Fibroblast of peridontal ligament (primary cell): ENCODE measurements at regions not wholly inside any gene's neighbourhood (a gene's known extent, or its start where the extent isn't known, plus 50 kb on each side); places are given as distances from the start of the nearest gene placed in this dataset.
"Not testable (repeated sequence)": the region's sequence is repeated elsewhere in the genome, so short reads cannot be mapped to it uniquely, and the experiment has no call there.

Experiments
- DNase-seq: peaks from one replicate; pipeline ENCODE4 v3.0.0-alpha.2; 2010; ENCODE audit errors: extremely low read depth

DNA sequence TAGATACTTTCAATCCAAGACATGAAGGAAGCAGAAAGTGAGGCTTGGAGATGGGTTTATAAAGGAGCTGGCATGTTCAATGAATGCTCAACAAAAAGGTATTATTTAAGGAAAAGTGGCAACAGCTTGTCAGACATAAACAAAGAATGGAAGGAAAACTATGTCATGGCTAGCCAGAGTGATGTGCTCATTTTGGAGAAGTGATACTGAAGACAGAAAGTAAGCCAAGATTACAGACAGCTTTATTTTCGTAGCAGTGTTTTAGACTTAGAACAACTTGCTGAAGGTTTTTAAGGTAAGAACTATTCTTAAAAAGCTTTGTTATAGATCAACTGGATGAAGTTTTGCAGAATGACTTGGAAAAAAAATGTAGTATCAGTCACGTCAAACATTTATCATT is 160.5 kb upstream of the FERD3L start:
- no peak for DNase-seq

DNA sequence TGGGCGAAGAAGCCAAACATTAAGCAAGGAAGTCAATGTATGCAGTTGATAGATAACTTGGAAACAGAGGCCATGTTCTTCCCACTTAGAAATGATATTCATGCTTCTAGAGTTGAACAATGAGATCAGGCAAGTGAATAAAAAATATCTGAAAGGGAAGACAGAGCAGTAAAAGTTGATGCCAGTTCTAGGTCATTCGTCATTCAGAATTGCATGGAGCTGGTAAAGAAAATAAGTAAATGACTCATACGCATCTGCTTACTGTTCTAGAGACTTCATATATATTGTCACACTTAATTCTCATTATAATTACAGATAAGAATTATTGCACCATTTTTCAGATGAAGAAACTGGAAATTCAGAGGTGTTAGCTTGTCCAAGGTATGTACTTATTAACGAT is 158.9 kb upstream of the FERD3L start:
- DNase-seq = no peak

DNA sequence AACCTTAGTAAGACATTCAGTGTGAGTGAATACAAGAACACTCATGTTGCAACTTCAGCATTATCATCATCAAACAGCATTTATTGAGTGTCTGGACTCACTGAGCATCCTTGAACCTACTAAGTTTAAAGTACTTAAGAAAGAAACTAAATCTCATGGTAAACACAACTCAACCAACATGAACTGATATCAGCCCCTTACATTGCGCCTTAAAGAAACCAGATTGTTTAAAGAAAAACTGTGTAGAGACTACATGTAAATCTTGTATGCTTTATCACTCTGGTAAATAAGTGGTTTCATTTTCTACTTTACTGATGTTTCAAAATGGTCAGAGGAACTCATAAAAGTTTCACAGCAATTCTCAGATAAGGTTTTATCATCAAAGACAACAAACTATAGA is 157.5 kb upstream of the FERD3L start:
- DNase-seq = no peak

DNA sequence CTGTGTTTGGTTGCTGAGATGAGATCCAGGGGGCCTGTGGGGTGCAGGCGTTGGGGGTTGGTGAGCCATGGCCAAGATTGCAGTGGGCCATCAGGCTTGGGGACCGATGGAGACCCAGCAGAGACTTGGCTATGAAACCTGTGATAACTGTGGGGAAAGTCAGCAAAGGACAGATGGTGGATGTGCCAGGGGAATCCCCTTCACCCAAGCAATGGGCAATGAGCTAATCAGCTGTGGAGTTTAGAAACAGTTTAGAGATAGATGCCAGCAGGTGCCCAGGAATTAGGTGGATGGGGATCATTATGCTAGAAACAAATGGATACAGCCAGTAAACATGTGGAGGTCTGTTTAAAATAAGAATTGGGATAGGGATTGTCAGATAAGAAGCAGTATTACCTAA is 151.4 kb upstream of the FERD3L start:
- no peak for DNase-seq

DNA sequence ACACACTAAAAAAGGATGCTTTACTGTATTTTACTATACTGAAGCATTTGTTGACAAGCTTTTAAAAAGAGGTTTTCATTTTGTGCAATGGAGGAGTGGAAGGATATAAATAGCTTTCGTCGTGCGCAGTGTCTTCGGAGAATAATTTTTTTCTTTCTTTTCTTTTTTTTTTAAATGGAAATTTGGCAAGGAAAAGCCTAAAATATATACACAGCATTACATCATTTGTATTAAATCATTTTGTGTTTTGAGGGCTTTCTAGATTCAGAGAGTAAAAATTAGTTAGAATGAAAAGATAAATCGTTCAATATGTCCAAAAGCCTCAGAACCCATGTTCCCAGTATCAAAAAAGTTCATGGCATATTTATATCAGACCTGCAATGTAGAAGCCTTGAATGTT is 150.2 kb upstream of the FERD3L start:
- DNase-seq = peak; percentile 45

DNA sequence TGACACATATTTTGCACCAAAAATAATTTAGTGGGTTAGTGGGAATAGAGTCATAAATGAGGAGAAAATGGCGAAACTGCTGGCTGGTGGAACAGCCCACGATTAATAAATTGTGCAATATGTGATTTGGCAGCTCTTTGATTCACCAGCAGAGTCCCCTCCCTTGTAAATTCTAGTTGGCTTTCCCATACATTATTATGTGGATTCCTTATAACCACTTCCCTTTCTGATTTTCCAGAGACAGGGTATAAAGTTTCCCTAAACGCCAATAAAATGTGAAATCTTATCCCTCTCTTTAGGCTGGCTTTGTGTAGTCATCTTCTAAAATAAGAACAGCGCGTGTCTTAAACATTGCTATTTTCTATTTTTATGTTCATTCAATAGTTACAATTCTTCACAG is 149.4 kb upstream of the FERD3L start:
- peak; percentile 86 for DNase-seq

DNA sequence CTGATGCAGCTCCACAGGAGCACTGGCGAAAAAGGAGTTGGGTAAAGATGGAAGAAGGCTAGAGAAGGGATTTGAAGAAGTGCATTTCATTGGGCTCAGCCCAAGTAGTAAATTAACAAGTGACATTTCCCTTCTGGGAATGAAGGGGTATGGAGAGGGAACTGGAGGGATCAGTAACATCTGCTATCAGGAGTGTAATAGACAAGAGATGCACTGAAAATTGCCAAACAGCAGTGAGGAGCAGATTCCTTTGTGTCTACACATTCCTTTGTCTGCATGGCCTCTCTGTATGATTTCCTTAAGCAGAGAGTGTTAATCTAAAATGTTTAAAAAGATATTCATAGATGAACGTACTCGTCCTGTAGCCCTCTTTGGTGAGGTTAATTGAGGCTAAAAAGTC is 148.2 kb upstream of the FERD3L start:
- DNase-seq = no peak

DNA sequence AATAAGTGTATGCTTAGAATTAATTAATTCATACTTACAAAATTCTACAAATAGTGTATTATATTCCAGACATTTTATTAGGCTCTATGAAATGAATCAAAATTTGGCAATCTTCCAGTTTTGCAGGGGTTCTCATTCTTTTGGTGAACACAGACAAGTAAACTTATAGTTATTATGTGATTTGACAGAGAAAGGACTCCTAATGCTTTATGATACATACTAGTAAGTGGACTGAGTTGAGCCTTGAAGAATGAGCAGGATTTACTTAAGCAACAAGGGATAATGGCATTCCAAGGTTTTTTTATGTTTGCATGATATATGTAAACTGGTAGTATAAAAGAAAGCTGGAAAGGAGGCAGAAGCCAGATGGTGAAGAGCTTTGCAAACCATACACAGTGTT is 145.7 kb upstream of the FERD3L start:
- DNase-seq = no peak

DNA sequence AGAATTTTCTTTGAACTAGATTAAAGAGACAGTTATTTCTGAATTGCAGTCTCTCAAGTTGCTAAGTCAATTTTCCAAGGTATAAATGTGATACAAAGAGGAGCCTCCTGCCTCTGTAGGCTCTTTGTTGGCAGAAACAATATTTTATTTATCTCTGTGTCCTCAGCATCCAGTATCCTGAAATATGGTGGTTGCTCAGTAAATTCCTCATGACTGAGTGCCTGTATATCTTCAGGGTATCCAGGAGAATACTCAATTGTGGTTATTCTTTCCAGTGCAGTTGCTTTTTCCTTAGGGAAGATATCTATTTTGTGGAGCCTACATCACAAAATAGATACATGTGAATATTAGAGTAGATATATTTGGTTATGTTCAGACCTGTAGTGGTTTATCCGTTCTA is 144.8 kb upstream of the FERD3L start:
- DNase-seq = no peak

DNA sequence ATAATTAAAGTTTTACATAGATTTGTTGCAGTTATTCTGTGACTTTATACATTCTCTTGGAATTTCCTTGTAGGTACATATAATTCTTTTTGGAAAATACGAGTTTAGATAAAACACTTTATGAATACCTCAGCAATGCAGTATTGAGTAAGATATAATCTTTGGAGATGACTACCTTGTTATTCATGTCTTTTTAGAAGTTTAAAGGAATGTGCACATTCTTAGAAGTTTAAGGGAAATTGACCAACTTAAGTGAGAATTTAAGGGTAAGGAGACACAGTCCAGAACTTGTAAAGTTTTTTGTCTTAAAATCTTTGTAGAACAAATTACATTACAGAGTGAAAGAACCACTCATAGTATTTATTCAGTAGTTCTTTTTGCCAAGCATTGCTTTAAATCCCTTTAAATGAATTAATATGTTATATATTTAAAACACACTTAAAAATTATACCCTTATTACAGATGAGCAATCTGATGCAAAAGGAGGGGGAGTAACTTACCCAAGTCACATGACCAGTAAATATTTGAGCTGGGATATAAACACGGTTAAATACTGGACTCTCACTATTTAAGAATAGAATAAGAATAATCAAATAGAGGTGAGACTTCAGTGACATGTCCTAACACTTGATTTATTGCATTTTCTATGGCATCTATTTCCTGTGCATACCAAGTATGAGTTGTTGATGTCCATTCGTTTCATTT is 139.5 kb upstream of the FERD3L start:
- peak; percentile 40 for DNase-seq

DNA sequence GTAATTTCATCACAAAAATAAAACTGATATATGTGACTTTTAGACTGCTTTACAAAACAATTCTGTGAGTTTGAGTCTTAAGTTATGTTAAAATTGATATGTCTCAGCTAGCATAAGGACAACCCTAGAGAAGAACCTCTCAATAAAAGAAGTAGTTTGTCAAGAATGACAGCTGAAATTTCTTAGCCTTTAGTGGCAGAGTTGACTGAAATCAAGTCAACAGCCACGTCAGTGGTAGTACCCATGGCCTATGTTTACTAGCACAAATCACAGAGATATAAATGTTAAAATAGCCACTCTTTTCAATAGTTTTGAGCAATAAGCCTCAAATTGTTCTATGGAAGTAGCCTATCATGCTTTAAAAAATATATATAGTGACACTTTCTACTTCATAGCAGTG is 138.9 kb upstream of the FERD3L start:
- DNase-seq = peak; percentile 8

DNA sequence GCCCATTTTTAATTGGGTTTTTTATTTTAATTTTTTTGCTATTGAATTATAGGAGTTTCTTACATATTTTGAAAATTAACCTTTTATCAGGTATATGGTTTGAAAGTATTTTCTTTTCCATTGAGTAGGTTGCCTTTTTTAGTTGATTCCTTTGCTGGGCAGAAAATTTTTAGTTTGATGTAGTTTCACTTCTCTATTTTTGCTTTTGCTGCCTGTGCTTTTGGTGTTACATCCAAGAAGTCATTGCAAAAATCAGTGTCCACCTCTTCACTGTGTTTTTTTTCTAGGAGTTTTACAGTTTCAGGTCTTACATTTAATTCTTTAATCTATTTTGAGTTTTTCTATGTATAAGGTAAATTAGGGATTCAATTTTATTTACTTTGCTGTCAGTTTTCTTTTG is 129.8 kb upstream of the FERD3L start:
- DNase-seq = no peak

DNA sequence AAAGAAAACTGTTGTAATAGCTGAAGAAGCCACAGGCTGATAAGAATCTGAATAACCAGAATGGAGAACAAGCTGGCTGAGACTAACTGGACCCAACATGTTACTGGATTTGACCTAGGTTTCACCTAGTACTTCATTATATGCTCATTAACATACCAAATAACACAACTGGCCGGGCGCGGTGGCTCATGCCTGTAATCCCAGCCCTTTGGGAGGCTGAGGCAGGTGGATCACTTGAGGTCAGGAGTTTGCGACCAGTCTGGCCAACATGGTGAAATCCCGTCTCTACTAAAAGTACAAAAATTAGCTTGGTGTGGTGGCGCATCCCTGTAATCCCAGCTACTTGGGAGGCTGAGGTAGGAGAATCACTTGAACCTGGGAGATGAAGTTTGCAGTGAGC is 127.1 kb upstream of the FERD3L start:
- not testable (repeated sequence) for DNase-seq

DNA sequence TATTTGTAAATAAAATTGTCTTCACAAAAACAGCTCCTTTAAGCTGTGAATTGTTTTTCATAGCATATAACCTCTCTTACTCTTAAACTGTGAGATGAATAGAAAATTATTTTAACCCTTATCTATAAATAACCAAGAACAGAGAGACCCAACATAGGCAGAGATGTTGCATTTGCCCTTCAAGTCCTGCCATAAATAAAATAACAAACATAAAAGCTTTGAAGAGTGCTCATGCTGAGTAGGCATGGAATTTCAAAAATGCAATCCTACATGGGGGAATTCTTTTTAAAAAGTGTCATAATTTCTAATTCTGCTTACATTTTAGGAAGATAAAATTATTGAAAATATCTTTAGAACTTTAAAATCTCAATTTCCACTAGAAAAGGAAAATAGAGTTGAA is 124.1 kb upstream of the FERD3L start:
- DNase-seq = no peak

DNA sequence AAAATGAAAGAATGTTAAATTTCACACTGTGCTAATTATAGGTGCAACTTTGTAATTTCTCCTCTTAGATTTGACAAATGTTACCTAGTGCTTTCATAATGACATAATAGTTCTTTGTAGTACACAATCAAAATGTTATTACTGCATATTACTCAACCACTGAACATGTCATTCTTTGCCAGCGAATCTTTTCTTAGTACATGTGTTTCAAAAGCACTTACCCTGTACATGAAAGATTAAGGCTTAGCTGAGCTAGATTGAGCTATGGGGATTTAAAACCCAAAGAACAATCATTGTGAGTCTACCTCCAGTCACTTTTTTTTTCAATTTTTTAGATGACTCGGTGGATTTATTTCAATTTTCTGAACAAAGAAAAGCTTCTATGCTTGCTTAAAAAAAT is 123.5 kb upstream of the FERD3L start:
- DNase-seq = peak; percentile 80

DNA sequence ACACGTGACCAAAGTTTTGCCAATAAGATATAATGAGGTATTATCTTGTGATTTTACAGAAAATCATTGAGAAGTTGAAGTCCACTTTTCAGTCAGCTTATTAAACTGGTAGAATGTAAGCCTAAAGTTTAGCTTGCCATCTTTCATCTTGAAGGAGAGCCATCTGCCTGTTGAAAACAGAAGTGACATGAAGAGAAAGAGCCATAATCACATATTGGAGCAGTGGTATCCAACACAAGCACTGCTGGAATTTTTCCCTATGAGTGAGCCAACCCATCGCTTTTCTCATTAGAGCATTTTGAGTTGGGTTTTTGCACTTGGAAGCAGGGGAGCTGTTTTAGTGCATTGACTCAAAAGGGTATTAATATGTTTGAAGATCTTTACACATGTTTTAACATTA is 117.6 kb upstream of the FERD3L start:
- peak; percentile 19 for DNase-seq

DNA sequence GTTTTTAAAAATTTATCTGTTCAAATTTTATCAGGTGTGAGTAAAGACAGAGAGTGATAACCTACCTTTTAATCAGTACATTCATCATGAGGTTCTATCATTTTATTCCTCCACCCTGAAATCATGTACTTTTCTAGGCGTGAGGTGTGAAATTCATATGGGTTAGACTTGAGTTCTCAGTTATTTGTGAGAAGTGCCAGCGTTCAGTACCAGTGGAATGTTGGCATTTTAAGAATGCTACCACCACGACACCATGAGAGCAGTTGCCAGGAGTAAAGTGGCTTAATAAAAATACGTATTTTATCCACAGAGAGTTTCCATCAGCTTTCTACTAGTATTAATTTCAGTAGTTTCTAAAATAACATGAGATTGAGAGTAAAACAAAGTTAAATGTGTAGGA is 104.1 kb upstream of the FERD3L start:
- DNase-seq = peak; percentile 22

DNA sequence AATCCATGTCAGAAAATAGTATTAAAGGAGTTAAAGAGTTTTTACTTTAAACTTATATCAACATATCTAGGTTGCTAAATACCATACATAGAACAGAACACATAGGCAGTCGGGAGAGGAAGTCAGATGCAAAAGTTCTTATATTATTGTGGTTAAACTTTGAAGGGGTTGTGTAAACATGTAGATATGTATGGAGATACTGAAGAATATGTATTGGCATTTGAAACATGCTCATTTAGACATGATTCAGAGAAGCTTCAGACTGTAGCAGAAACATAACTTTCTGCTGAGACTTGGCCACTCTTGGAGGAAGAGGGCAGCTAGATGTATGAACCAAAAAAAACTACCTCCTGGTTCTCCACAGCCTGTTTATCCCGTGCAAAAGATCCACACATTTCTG is 103.5 kb upstream of the FERD3L start:
- DNase-seq = peak; percentile 42

DNA sequence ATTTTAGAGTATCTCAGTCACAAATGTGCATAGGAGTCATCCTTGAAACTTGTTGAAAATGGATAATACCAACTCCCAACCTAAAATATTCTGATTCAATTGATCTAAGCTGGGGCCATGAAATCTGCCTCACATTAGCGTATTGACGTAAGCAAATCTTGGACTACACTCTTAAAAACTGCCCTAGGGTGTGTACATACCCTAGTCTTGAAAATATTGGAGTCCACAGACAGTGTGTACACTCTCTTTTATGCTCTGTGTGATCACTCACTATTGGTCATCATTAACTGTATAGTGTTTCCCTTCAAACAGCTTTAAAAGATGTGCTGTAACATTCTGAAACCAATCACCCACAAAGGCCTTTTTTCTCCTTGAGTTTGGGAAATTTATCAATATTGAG is 102.9 kb upstream of the FERD3L start:
- DNase-seq = no peak

DNA sequence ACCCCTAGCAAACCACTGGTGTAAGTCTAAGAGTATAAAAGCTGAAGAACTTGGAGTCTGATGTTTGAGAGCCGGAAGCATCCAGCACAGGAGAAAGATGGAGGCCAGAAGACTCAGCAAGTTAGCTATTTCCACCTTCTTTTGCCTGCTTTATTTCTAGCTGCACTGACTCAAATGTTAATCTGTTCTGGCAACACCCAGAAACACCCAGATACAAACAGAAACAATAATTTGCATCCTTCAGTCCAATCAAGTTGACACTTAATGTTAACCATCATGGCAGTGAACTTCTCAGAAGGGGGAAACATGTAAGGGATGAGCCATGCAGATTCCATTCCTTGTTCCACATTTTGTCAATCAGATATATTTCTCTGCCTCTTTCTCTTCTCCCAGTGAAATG is 101.8 kb upstream of the FERD3L start:
- DNase-seq = no peak

DNA sequence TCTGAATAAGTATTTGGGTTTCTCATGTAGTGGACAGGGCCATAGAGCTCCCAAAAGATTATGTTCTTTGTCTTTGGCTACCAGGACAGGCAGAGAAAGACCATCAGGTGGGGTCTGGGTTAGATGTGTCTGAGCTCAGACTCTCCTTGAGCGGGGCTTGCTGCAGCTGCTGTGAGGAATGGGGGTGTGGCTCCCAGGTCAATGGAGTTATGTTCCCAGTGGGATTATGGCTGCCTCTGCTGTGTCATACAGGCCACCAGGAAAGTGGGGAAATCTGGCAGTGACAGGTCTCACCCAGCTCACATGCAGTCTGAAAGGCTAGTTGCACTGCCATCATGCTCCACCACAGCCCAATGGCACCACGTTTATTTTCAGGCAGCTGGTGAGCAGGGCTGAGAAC is 97.0 kb upstream of the FERD3L start:
- DNase-seq = no peak

DNA sequence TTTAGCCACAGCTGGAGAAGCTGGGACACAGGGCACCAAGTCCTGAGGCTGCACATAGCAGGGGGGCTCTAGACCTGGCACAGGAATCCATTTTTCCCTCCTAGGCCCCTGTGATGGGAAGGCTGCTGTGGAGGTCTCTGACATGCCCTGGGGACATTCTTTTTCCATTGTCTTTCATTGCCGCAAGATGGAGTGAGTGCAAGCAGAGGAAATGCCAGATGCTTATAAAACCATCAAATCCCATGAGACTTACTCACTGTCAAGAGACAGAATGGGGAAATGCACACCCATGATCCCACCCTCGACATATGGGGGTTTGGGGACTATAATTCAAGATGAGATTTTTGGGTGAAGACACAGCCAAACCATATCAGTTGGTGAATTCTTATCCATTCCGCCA is 94.7 kb upstream of the FERD3L start:
- DNase-seq = no peak

DNA sequence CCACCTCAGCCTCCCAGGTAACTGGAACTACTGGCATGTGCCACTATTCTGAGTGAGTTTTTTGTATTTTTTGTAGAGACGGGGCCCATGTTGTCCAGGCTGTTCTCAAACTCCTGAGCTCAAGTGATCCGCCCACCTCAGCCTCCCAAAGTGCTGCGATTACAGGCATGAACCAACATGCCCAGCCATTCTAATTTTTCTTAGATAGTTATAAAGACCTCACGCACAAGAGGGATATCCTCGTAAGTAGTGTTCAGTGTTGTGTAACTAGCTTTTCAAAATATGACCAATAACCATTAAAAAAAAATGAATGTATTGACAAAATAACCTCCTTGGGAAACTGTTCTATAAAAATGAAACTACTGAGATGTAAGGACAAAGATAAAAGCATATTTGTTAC is 90.5 kb upstream of the FERD3L start:
- no peak for DNase-seq

DNA sequence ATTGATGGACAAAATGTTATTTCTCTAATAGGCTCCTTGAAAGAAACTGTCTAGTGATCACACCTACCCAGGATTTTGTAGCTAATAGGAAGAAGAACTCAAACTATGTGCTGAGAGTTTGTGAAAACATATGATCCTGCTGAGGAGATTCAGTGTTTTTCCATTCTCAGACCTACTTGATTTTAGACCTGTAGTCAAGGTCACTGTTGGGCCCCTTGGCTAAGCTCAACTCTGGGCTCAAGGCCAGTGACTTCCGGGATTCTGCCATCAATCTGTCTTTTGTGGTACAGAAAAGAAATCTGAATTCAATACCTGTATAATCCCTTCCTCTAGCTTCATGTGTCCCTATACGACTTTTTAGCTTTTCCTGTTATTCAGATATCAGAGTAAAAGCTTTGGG is 79.7 kb upstream of the FERD3L start:
- DNase-seq = no peak

DNA sequence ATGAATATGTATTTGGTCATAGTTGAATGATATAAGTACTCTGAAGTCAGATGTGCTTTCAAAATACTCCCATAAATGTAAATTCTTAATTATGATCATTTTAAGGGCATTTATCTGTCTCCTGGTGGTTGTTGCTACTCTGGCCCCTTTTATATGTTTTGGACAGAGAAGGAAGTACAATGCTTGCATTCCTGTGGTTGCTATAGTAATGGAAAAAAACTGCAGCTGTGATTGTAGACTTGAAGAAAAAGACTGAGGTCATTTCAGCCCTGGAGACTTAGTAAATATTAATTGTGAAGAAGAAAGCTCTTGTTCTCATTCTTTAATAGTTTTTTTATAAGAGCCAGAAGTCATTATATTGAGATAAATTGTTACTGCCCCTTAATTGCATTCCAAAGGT is 70.2 kb upstream of the FERD3L start:
- peak; percentile 91 for DNase-seq
